ENCODE measurements at regions not wholly inside any gene's neighbourhood (a gene's known extent, or its start where the extent isn't known, plus 50 kb on each side); places are given as distances from the start of the nearest gene placed in this dataset.

- DNase-seq (ENCODE audit: low read depth, low spot score), result no peak
- no peak overlapping the region for H3K27ac ChIP-seq
Observed at GRCh38 chr1:215507119-215507518, 60.0 kb upstream of the KCTD3 start.

- DNase-seq (ENCODE audit: low read depth, low spot score), result no peak
- H3K27ac ChIP-seq, result no peak overlapping the region
Observed at GRCh38 chr1:215508311-215508710, 58.8 kb upstream of the KCTD3 start.
